ENCODE measurements at regions not wholly inside any gene's neighbourhood (a gene's known extent, or its start where the extent isn't known, plus 50 kb on each side); places are given as distances from the start of the nearest gene placed in this dataset.
"Not testable (repeated sequence)": the region's sequence is repeated elsewhere in the genome, so short reads cannot be mapped to it uniquely, and the experiment has no call there.

DNA sequence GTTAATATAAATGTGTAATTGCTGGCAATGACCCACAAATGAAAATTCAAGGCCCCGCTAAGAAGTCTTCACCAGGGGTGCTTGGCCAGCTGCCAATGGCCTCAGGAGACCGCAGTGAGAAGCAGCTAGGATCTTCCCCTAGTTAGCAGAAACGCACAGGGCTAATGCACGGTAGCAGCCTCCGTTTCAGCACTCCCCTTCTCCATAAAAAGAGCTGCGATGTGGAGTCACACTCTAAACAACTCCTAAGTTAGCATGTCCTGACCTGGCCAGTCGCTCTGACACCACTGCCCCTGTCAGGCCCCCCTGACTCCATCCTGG is 139.0 kb downstream of the SEPTIN14 start:
- Histone ChIP-seq H3K4me3 (ENCODE audit: insufficient read depth, low read length, poor library complexity, severe bottlenecking) (no peak overlapping the region), H3K9ac (ENCODE audit: low read length) (no peak overlapping the region), H3K27me3 (ENCODE audit: low read length) (no peaks in the 10 kb centered on the region), H3K79me2 (ENCODE audit: insufficient read depth, low read length) (no peaks in the 10 kb centered on the region), H3K4me2 (ENCODE audit: low read depth, low read length, poor library complexity, severe bottlenecking) (no peak overlapping the region), H2AFZ (ENCODE audit: low read depth, low read length, severe bottlenecking) (no peak overlapping the region), H4K20me1 (ENCODE audit: low read depth, low read length) (no peaks in the 10 kb centered on the region), H3K9me2 (replicated peaks; ENCODE audit: insufficient read depth, low read length) (no peaks in the 10 kb centered on the region), H3K9me3 (ENCODE audit: insufficient read depth, low read length) (no peaks in the 10 kb centered on the region), H3K27ac (ENCODE audit: low read depth, low read length) (no peak overlapping the region), H3K36me3 (ENCODE audit: low read length) (no peaks in the 10 kb centered on the region), H3F3A (ENCODE audit: insufficient read depth) (no peaks in the 10 kb centered on the region)
- no peak for TF ChIP-seq EZH2phosphoT487 (conservative IDR thresholded peaks at IDR 0.05; ENCODE audit: low read length)
- TF ChIP-seq, protein P1, sequence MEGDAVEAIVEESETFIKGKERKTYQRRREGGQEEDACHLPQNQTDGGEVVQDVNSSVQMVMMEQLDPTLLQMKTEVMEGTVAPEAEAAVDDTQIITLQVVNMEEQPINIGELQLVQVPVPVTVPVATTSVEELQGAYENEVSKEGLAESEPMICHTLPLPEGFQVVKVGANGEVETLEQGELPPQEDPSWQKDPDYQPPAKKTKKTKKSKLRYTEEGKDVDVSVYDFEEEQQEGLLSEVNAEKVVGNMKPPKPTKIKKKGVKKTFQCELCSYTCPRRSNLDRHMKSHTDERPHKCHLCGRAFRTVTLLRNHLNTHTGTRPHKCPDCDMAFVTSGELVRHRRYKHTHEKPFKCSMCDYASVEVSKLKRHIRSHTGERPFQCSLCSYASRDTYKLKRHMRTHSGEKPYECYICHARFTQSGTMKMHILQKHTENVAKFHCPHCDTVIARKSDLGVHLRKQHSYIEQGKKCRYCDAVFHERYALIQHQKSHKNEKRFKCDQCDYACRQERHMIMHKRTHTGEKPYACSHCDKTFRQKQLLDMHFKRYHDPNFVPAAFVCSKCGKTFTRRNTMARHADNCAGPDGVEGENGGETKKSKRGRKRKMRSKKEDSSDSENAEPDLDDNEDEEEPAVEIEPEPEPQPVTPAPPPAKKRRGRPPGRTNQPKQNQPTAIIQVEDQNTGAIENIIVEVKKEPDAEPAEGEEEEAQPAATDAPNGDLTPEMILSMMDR (IDR thresholded peaks at IDR 0.05; ENCODE audit: insufficient read depth, low read length, poor library complexity, severe bottlenecking): no peak

DNA sequence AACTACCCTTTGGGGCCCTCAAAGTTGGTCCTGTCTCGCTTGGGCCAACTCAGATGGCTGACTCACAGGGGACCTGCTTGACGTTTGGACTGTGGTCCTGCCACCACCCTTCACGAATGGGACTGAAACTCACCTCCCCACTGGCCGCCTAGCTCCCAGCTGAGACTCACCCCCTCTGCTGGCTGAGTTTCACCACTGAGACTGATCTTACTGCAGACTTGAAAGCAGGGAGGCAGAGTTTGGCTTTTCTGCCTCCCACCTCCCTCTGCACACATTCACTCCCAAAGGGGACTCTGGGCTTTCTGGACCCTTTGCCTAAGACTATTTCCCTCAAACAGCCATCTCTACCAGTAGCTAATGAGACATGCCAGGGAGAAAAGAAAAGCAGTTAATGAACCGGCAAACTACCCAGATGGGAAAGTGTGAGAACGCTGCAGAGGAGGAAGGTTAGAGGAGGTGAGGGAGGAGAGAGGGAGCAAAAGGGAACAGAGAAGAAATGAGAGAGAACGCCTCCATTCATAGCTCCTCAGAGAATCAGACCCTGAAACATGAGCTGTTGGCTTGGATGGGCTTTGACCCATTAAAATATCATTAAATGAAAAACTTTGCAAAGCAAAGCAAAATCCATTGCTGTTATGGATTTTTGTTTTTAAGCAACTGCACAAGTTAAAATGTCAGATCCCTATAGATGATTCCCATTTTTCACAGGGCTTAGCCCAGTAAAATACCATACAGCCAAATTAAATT is 139.5 kb downstream of the SEPTIN14 start:
- not testable (repeated sequence) for H3K36me3 ChIP-seq (ENCODE audit: low read length); H3K9me2 ChIP-seq (replicated peaks; ENCODE audit: insufficient read depth, low read length); H3K9ac ChIP-seq (ENCODE audit: low read length); H3K27me3 ChIP-seq (ENCODE audit: low read length); H4K20me1 ChIP-seq (ENCODE audit: low read depth, low read length); H2AFZ ChIP-seq (ENCODE audit: low read depth, low read length, severe bottlenecking); H3F3A ChIP-seq (ENCODE audit: insufficient read depth); H3K27ac ChIP-seq (ENCODE audit: low read depth, low read length); H3K4me2 ChIP-seq (ENCODE audit: low read depth, low read length, poor library complexity, severe bottlenecking); H3K4me3 ChIP-seq (ENCODE audit: insufficient read depth, low read length, poor library complexity, severe bottlenecking); H3K9me3 ChIP-seq (ENCODE audit: insufficient read depth, low read length); H3K79me2 ChIP-seq (ENCODE audit: insufficient read depth, low read length)

DNA sequence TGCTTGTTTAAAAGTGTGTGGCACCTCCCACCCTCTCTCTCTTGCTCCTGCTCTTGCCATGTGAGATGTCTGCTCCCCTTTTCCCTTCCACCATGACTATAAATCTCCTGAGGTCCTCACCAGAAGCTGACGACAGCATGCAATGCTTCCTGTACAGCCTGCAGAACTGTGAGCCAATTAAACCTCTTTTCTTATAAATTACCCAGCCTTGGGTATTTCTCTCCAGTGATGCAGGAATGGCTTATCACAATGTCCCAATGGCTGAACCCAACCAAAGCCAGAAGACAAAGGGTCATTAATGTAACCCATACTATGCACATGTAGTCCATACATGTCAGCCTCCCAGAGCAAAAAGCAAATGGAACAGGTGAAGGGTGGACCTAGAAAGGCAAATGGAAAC is 141.5 kb downstream of the SEPTIN14 start:
- not testable (repeated sequence) for H3K4me3 ChIP-seq (ENCODE audit: insufficient read depth, low read length, poor library complexity, severe bottlenecking); H4K20me1 ChIP-seq (ENCODE audit: low read depth, low read length); H3K36me3 ChIP-seq (ENCODE audit: low read length); H3K9me2 ChIP-seq (replicated peaks; ENCODE audit: insufficient read depth, low read length); H3F3A ChIP-seq (ENCODE audit: insufficient read depth); H3K79me2 ChIP-seq (ENCODE audit: insufficient read depth, low read length); H3K27me3 ChIP-seq (ENCODE audit: low read length); H3K9me3 ChIP-seq (ENCODE audit: insufficient read depth, low read length); H3K4me2 ChIP-seq (ENCODE audit: low read depth, low read length, poor library complexity, severe bottlenecking); H3K27ac ChIP-seq (ENCODE audit: low read depth, low read length); H3K9ac ChIP-seq (ENCODE audit: low read length); H2AFZ ChIP-seq (ENCODE audit: low read depth, low read length, severe bottlenecking)

DNA sequence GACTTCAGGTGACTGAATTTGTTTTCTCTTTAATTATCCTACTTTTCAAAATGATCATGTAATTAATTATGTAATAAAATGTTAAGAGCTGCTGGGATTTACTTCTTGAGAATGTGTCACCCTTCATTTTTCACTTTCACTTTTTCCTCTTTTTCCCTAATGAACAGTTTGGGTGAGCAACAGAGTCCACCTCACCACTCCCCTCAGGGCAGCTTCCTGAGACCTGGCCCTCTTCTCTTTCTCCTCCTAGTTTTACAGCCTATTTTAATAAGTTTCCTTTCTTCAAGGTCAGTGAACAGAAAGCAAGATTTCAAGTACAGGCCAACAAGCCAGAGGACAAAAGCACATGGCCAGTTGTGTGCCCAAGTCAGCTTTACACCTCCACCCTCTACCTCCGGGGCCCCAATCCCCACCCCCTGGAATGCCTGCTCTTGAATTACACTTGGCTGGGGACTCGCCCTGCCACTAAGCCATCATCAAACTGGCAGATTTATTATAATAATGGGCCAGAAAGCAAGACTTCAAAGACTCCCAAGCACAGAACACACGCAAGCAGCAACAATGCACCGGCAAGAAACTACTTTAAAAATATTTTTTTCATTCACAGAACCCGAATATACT is 143.1 kb upstream of the VOPP1 start:
- H3K36me3 ChIP-seq (ENCODE audit: low read length); H3K4me2 ChIP-seq (ENCODE audit: low read depth, low read length, poor library complexity, severe bottlenecking); H4K20me1 ChIP-seq (ENCODE audit: low read depth, low read length); H2AFZ ChIP-seq (ENCODE audit: low read depth, low read length, severe bottlenecking); H3K4me3 ChIP-seq (ENCODE audit: insufficient read depth, low read length, poor library complexity, severe bottlenecking); H3K9me3 ChIP-seq (ENCODE audit: insufficient read depth, low read length); H3K27me3 ChIP-seq (ENCODE audit: low read length); H3K9me2 ChIP-seq (replicated peaks; ENCODE audit: insufficient read depth, low read length); H3K9ac ChIP-seq (ENCODE audit: low read length); H3K27ac ChIP-seq (ENCODE audit: low read depth, low read length); H3F3A ChIP-seq (ENCODE audit: insufficient read depth); H3K79me2 ChIP-seq (ENCODE audit: insufficient read depth, low read length): not testable (repeated sequence)

DNA sequence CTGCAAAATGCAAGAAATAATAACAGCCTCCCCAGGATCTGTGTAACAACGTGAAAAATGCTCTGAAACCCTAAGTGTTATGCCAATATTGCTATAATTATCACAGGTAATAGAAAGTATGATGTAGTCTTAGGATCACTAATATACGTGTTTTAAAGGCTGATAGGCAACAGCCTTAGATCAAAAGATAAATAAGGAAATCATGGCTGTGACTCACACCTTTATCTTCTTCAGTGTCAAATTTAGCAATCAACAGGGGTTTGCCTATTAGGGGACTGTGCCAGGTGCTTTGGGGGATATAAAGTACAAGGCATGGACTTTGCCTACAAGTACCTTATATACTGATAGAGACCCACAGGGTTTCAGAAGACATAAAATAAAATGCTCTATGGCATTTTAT is 142.1 kb upstream of the VOPP1 start:
- not testable (repeated sequence) for H3K9ac ChIP-seq (ENCODE audit: low read length); H3K27me3 ChIP-seq (ENCODE audit: low read length); H3K9me2 ChIP-seq (replicated peaks; ENCODE audit: insufficient read depth, low read length); H3K36me3 ChIP-seq (ENCODE audit: low read length); H3K79me2 ChIP-seq (ENCODE audit: insufficient read depth, low read length); H3F3A ChIP-seq (ENCODE audit: insufficient read depth); H4K20me1 ChIP-seq (ENCODE audit: low read depth, low read length); H3K4me3 ChIP-seq (ENCODE audit: insufficient read depth, low read length, poor library complexity, severe bottlenecking); H3K9me3 ChIP-seq (ENCODE audit: insufficient read depth, low read length); H2AFZ ChIP-seq (ENCODE audit: low read depth, low read length, severe bottlenecking); H3K4me2 ChIP-seq (ENCODE audit: low read depth, low read length, poor library complexity, severe bottlenecking); H3K27ac ChIP-seq (ENCODE audit: low read depth, low read length)

DNA sequence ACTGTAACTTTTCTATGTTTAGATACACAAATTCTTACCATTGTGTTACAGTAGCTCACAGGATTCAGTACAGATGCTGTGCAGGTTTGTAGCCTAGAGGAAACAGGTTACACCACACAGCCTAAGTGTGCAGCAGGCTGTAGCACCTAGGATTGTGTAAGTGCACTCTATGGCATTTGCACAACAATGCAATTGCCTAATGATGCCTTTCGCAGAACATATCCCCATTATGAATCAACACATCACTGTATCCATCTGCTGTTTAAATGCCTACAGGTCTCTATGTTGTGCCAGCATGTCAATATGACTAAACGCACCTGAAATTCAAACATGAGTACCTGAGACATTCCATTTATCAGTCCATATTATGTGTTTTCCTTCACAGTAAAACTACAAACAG is 138.0 kb upstream of the VOPP1 start:
- not testable (repeated sequence) for H3K27ac ChIP-seq (ENCODE audit: low read depth, low read length); H3K4me3 ChIP-seq (ENCODE audit: insufficient read depth, low read length, poor library complexity, severe bottlenecking); H3K9ac ChIP-seq (ENCODE audit: low read length); H3K4me2 ChIP-seq (ENCODE audit: low read depth, low read length, poor library complexity, severe bottlenecking); H2AFZ ChIP-seq (ENCODE audit: low read depth, low read length, severe bottlenecking); H3K27me3 ChIP-seq (ENCODE audit: low read length); H3F3A ChIP-seq (ENCODE audit: insufficient read depth); H3K9me2 ChIP-seq (replicated peaks; ENCODE audit: insufficient read depth, low read length); H4K20me1 ChIP-seq (ENCODE audit: low read depth, low read length); H3K79me2 ChIP-seq (ENCODE audit: insufficient read depth, low read length); H3K9me3 ChIP-seq (ENCODE audit: insufficient read depth, low read length); H3K36me3 ChIP-seq (ENCODE audit: low read length)

DNA sequence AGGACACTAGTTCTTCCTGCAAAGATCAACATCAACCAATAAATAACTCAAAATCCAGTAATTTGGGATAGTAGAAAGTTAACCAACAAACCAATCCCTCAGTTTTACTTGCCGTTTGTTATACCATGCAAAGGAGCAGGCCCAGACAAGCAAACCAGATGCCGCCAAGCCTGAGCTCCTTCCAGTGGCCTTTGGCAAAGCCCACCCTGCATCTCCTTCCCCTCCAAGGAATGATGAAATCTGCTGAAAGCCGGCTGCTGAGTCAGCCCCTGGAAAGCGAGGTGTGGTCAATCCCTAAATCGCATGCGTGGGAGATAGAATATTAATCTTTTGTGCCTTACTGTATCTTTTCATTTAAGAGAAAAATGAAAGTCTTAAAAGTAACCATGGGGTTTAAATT is 135.7 kb upstream of the VOPP1 start:
- H4K20me1 ChIP-seq (ENCODE audit: low read depth, low read length); H3K4me3 ChIP-seq (ENCODE audit: insufficient read depth, low read length, poor library complexity, severe bottlenecking); H3K9ac ChIP-seq (ENCODE audit: low read length); H3F3A ChIP-seq (ENCODE audit: insufficient read depth); H3K27ac ChIP-seq (ENCODE audit: low read depth, low read length); H3K79me2 ChIP-seq (ENCODE audit: insufficient read depth, low read length); H3K36me3 ChIP-seq (ENCODE audit: low read length); H3K9me2 ChIP-seq (replicated peaks; ENCODE audit: insufficient read depth, low read length); H2AFZ ChIP-seq (ENCODE audit: low read depth, low read length, severe bottlenecking); H3K4me2 ChIP-seq (ENCODE audit: low read depth, low read length, poor library complexity, severe bottlenecking); H3K9me3 ChIP-seq (ENCODE audit: insufficient read depth, low read length); H3K27me3 ChIP-seq (ENCODE audit: low read length): not testable (repeated sequence)

Data from SU-DHL-6 (cell line).